ENCODE measurements at regions not wholly inside any gene's neighbourhood (a gene's known extent, or its start where the extent isn't known, plus 50 kb on each side); places are given as distances from the start of the nearest gene placed in this dataset.

- DNase-seq (ENCODE audit: low spot score in 2 of 2) (no peak), FAIRE-seq (no peak)
Observed at GRCh38 chr6:117076076-117076475, 189.3 kb upstream of the VGLL2 start.

DNA sequence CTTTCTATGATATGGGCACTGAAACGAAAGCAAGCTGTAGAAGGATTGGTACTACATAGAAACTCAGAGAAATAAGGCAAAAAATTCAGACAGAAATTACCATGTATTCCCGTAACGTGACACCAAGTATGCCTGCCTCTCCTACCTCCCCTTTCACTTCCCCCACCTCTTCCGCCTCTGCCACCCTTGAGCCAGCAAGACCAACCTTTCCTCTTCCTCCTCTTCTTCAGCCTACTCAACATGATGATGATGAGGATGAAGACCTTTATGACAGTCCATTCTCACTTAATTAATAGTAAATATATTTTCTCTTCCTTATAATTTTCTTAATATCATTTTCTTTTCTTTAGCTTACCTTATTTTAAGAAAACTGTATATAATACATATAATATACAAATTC is 188.1 kb upstream of the VGLL2 start:
- DNase-seq (ENCODE audit: low spot score in 2 of 2) (no peak), FAIRE-seq (no peak)

- FAIRE-seq (no peak), DNase-seq (ENCODE audit: low spot score in 2 of 2) (no peak)
Observed at GRCh38 chr6:117078624-117079023, 186.7 kb upstream of the VGLL2 start.

DNA sequence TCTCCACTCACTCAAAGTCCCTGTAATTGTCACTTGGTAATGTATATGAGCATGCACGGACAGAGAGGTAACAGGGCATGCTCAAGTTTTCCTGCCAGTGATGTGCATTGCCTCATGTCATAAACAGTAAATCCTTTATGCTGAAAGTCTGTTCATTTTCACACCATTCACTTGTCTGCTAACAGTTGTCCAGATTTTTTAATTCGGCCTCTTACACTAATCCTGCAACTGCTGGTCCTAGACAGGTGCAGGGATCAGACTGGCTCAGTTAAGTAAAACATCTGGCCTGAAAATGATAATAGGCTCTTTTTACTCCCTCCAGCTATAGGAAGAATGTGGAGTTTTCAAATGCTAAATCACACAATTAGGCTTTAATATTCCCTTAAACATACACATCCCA is 185.4 kb upstream of the VGLL2 start:
- DNase-seq (ENCODE audit: low spot score in 2 of 2) (no peak), FAIRE-seq (no peak)

DNA sequence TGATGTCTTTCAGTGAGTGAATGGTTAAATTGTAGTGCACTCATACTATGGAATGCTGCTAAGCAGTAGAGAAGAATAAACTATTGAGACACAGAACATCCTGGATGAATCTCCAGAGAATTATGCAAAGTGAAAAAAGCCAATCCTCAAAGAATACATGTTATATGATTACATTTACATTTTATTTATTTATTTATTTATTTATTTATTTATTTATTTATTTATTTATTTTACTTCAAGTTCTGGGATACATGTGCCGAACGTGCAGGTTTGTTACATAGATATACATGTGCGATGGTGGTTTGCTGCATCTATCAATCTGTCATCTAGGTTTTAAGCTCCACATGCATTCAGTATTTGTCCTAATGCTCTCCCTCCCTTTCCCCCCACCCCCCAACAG is 175.8 kb upstream of the VGLL2 start:
- DNase-seq (ENCODE audit: low spot score in 2 of 2), result no peak
- FAIRE-seq, result peak; percentile 23

DNA sequence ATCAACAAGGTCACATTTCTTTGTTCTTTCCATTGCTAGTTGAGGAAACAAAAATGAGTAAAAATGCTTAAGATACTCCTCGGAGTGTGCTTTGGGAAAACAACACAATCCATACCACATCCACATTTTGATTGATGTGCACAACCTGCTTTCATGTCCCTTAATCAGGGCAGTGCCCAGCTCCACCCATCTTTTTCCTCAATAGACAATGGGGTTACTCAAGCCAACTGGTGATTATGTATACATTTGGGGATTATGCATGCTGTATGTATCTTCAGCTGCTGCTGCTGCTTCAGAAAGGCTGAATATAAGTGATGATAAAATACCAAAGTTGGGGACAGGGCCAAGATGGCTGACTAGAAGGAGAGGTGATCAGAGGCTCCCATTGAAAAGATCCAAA is 155.2 kb upstream of the VGLL2 start:
- FAIRE-seq (no peak), DNase-seq (ENCODE audit: low spot score in 2 of 2) (no peak)

DNA sequence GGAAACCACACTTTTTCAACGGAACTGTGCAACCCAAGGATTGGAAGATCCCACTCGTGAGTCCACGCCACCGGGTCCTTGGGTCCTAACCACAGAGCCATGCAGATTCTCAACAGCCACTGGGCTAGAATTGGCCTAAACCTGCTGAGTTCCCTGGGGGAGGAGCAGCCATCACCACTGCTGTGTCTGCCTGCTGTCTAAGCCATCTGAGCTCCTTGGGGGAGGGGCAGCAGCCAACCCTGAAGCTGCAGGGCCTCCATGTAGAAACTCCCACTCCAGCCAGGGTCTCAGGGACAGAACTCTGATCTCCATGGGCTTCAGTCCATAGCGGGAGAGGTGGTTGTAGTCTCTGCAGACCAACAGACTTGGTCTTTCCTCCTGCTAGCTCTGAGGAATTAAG is 154.6 kb upstream of the VGLL2 start:
- FAIRE-seq (no peak), DNase-seq (ENCODE audit: low spot score in 2 of 2) (no peak)

GRCh38 chr6:117117652-117118051 is 147.7 kb upstream of the VGLL2 start:
- FAIRE-seq (no peak), DNase-seq (ENCODE audit: low spot score in 2 of 2) (no peak)

DNA sequence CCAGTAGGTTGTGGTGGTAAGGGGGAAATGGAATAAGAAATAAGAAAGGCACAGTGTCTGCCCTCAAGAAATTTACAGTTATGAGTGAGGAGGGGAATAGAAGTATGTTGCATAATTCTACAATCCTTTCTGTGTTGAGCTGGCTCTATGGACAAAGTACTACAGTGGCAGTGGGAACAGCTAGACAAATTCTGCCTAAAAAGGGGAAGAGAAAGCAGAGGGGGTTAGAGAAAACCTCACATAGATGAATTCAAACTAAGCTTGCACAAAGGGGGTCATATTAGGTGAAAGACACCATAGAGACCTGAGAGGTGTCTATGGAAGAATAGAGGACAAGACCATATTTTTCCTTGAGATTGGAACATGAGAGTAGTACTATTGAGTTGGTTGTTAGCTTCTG is 146.9 kb upstream of the VGLL2 start:
- no peak for FAIRE-seq
- DNase-seq (ENCODE audit: low spot score in 2 of 2), result no peak

- DNase-seq (ENCODE audit: low spot score in 2 of 2) (no peak), FAIRE-seq (no peak)
Observed at GRCh38 chr6:117126213-117126612, 139.1 kb upstream of the VGLL2 start.

DNA sequence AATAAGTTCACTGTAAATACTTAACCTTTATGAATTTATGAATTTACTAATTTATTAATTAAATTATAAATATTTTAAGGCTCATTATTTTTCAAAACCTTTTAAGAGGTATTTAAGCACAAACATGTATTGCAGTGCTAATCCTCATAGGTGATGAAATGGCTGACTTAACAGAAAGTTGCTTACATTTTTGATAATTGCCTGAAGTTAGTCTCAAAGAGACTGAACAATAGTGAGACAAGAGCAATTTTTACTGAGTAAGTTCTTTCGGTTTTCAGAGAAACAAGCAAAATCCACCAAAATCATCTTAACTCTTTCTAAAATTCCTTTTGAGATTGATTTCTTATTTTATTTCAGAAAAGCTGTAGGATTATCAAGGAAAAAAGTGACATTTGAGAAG is 137.3 kb upstream of the VGLL2 start:
- DNase-seq (ENCODE audit: low spot score in 2 of 2) (no peak), FAIRE-seq (peak; percentile 51)

GRCh38 chr6:117130125-117130524 is 135.2 kb upstream of the VGLL2 start:
- no peak for DNase-seq (ENCODE audit: low spot score in 2 of 2)

GRCh38 chr6:117136702-117137101 is 128.7 kb upstream of the VGLL2 start:
- DNase-seq (ENCODE audit: low spot score in 2 of 2) (no peak), FAIRE-seq (no peak)

More at GRCh38 chr6:117130125-117130524, 135.2 kb upstream of the VGLL2 start:
- no peak for FAIRE-seq

DNA sequence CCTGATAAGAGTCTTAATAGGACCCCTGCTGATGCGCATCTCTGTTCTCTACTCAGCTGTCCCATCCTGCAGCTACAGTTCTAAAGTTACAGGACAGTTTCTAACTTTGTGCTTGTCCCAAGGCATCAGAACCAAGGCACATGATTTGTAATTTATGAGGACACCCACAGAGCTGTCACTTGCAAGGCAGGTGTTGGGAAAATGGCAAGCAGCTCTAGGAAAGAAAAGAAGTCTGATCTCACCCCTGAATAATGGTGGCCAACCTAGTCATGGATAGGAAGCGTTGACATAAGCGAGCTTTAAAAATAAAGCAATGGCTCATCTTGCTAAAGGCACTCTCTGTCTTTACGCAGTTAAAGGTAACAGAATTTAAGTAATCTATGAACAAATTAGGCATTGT is 127.6 kb upstream of the VGLL2 start:
- FAIRE-seq (no peak), DNase-seq (ENCODE audit: low spot score in 2 of 2) (no peak)

- no peak for FAIRE-seq
- no peak for DNase-seq (ENCODE audit: low spot score in 2 of 2)
Observed at GRCh38 chr6:117138425-117138824, 126.9 kb upstream of the VGLL2 start.

- no peak for DNase-seq (ENCODE audit: low spot score in 2 of 2)
- no peak for FAIRE-seq
Observed at GRCh38 chr6:117138920-117139319, 126.4 kb upstream of the VGLL2 start.

- DNase-seq (ENCODE audit: low spot score in 2 of 2), result no peak
- no peak for FAIRE-seq
Observed at GRCh38 chr6:117142142-117142541, 123.2 kb upstream of the VGLL2 start.

GRCh38 chr6:117142995-117143394 is 122.4 kb upstream of the VGLL2 start:
- FAIRE-seq (no peak), DNase-seq (ENCODE audit: low spot score in 2 of 2) (no peak)

GRCh38 chr6:117143647-117144046 is 121.7 kb upstream of the VGLL2 start:
- DNase-seq (ENCODE audit: low spot score in 2 of 2) (no peak), FAIRE-seq (no peak)

DNA sequence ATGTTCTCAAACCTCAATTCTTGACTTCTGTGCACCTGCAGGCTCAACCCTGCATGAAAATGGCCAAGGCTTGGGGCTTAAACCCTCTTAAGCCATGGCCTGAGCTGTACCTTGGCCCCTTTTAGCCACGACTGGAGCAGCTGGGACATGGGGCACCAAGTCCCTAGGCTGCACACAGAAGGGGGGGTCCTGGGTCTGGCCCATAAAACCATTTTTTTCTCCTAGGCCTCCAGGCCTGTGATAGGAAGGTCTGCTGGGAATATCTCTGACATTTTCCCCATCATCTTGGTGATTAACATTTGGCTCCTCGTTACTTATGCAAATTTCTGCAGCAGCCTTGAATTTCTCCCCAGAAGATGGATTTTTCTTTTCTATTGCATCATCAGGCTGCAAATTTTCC is 119.4 kb upstream of the VGLL2 start:
- FAIRE-seq, result no peak

GRCh38 chr6:117149324-117149723 is 116.0 kb upstream of the VGLL2 start:
- FAIRE-seq (no peak), DNase-seq (ENCODE audit: low spot score in 2 of 2) (no peak)

More for the DNA sequence above, 119.4 kb upstream of the VGLL2 start:
- no peak for DNase-seq (ENCODE audit: low spot score in 2 of 2)

GRCh38 chr6:117156741-117157140 is 108.6 kb upstream of the VGLL2 start:
- FAIRE-seq, result no peak

GRCh38 chr6:117157448-117157847 is 107.9 kb upstream of the VGLL2 start:
- DNase-seq (ENCODE audit: low spot score in 2 of 2), result no peak
- FAIRE-seq, result no peak

More at GRCh38 chr6:117156741-117157140, 108.6 kb upstream of the VGLL2 start:
- DNase-seq (ENCODE audit: low spot score in 2 of 2), result no peak
